Transverse colon (tissue), 4 donors: ENCODE measurements at regions not wholly inside any gene's neighbourhood (a gene's known extent, or its start where the extent isn't known, plus 50 kb on each side); places are given as distances from the start of the nearest gene placed in this dataset.
A peak's percentile ranks its signal among the peaks of the same experiment; 100 is the strongest.

Experiments
- DNase-seq: peaks from one replicate; pipeline ENCODE4 v3.0.0-alpha.2; 2019
- H3K27ac ChIP-seq, 4 donors: fragments of 200-600 bp; sonication (generic); 2 replicates each; pipeline ENCODE4 v1.5.1; 2016 to 2018; ENCODE audit warnings: inconsistent platforms in 4 of 4
- H3K27me3 ChIP-seq: fragments of 200-600 bp; sonication (generic); 2 replicates; pipeline ENCODE4 v1.5.1; 2017; ENCODE audit warnings: inconsistent platforms
- H3K36me3 ChIP-seq, 4 donors: fragments of 200-600 bp; sonication (generic); 2 replicates each; pipeline ENCODE4 v1.5.1; 2017 to 2019; ENCODE audit warnings: inconsistent platforms in 4 of 4
- H3K4me1 ChIP-seq, 4 donors: fragments of 200-600 bp; sonication (generic); 2 replicates each; pipeline ENCODE4 v1.5.1; 2017 to 2020; ENCODE audit warnings: inconsistent platforms in 4 of 4
- H3K4me3 ChIP-seq, 4 donors: fragments of 200-600 bp; sonication (generic); 1 replicate in 1 of 4; 2 replicates in 3 of 4; pipeline versions ENCODE4 v1.5.1 to v1.6.1; 2017 to 2019; ENCODE audit warnings: inconsistent platforms in 4 of 4
- H3K9me3 ChIP-seq, 2 donors: fragments of 200-600 bp; sonication (generic); 2 replicates each; pipeline ENCODE4 v1.5.1; 2017 to 2019; ENCODE audit warnings: inconsistent platforms in 2 of 2
- CTCF ChIP-seq, 5 experiments: fragments of 200-600 bp in 3 of 5; fragments of 450-650 bp in 2 of 5; sonication (generic) in 3 of 5; IDR thresholded peaks; 1 replicate in 2 of 5; 2 replicates in 3 of 5; pipeline ENCODE4 v1.5.1; 2016 to 2017; ENCODE audit warnings: antibody characterized with exemption in 5 of 5, inconsistent platforms in 3 of 5, mild to moderate bottlenecking in 2 of 5, moderate library complexity in 1 of 5
- EP300 ChIP-seq: sonication (generic); formaldehyde crosslinking; IDR thresholded peaks from one replicate; pipeline ENCODE4 v1.6.1; 2017; ENCODE audit warnings: antibody characterized with exemption, low read depth
- POLR2A ChIP-seq: fragments of 450-650 bp; IDR thresholded peaks from one replicate; pipeline ENCODE4 v1.6.1; 2016; ENCODE audit warnings: antibody characterized with exemption, mild to moderate bottlenecking, moderate library complexity
- POLR2AphosphoS5 ChIP-seq, 3 donors: sonication (generic); formaldehyde crosslinking; IDR thresholded peaks; one replicate each; pipeline ENCODE4 v1.6.1; 2016; ENCODE audit warnings: antibody characterized with exemption in 3 of 3
- WGBS, 2 donors: methylation state at CpG; one replicate each; pipeline ENCODE4 v1.1.5; 2018; ENCODE audit warnings: low coverage in 1 of 2; 5-methylcytosine and 5-hydroxymethylcytosine counted together
- in situ Hi-C, 4 donors: fragments of 200-750 bp; cut with MboI; loops; one replicate each; pipeline versions ENCODE4 v1.15.0 to v1.15.1; 2017; ENCODE audit warnings: low sequenced_read_pairs in 3 of 4, low pct_ligation_motif_present in 1 of 4, low pct_unique_long_range_greater_than_20kb in 1 of 4
- intact Hi-C: fragments of 100-400 bp; cut with DNase I; formaldehyde crosslinking; loops from one replicate; pipeline ENCODE4 v1.15.1; 2023; ENCODE audit warnings: low total_unique reads

- in situ Hi-C loops, result no loop called here
- Histone ChIP-seq H3K36me3 (no peaks in the 10 kb centered on the region), H3K9me3 (no peaks in the 10 kb centered on the region), H3K27ac (no peak overlapping the region), H3K4me3 (peak overlapping the region in 3 of 4 donors; percentile 6 to 40 (median 20)), H3K27me3 (peaks cover 70% of the 10 kb centered on the region), H3K4me1 (peaks cover 0 to 13% (median 8%) of the 10 kb centered on the region in 4 donors)
- 3 to 5% methylated on average over 15 to 18 of the region's 18 CpGs for WGBS, 2 donors
- no peak for DNase-seq
- intact Hi-C loops, result no loop called here
- TF ChIP-seq POLR2A (no peak), CTCF (IDR thresholded peaks at IDR 0.05) (no peak), EP300 (no peak), POLR2AphosphoS5 (IDR thresholded peaks at IDR 0.05) (no peak)
Measured at GRCh38 chr6:27617046-27617687, 144.3 kb upstream of the ZNF184 start.

GRCh38 chr6:27616328-27617045 lies 143.6 kb upstream of the ZNF184 start:
- Histone ChIP-seq H3K27ac (no peak overlapping the region), H3K36me3 (no peaks in the 10 kb centered on the region), H3K4me3 (peak overlapping the region in 1 of 4 donors; percentile 6), H3K4me1 (peaks cover 0 to 13% (median 8%) of the 10 kb centered on the region in 4 donors), H3K9me3 (no peaks in the 10 kb centered on the region), H3K27me3 (peaks cover 74% of the 10 kb centered on the region)
- intact Hi-C loops (no loop called here), in situ Hi-C loops (no loop called here)
- TF ChIP-seq CTCF (IDR thresholded peaks at IDR 0.05) (no peak), EP300 (no peak), POLR2AphosphoS5 (IDR thresholded peaks at IDR 0.05) (no peak), POLR2A (no peak)
- WGBS, 2 donors, result 43 to 69% methylated on average over 4 to 6 of the region's 6 CpGs
- DNase-seq, result no peak

GRCh38 chr6:27611451-27611850 lies 138.5 kb upstream of the ZNF184 start:
- no peak for DNase-seq
- in situ Hi-C loops, result no loop called here
- H3K27ac ChIP-seq, result no peak overlapping the region
- no peaks in the 10 kb centered on the region for H3K36me3 ChIP-seq
- 69 to 71% methylated on average over 1 of the region's 1 CpG for WGBS, 2 donors
- intact Hi-C loops, result no loop called here
- H3K4me3 ChIP-seq, result no peak overlapping the region
- TF ChIP-seq CTCF (IDR thresholded peaks at IDR 0.05), result no peak
- H3K4me1 ChIP-seq, result no peaks in the 10 kb centered on the region
- H3K9me3 ChIP-seq, result no peaks in the 10 kb centered on the region
- H3K27me3 ChIP-seq, result peaks cover 56% of the 10 kb centered on the region

- in situ Hi-C loops (no loop called here), intact Hi-C loops (no loop called here)
- Histone ChIP-seq H3K36me3 (no peaks in the 10 kb centered on the region), H3K4me3 (no peak overlapping the region), H3K27ac (no peak overlapping the region), H3K4me1 (no peaks in the 10 kb centered on the region), H3K27me3 (peaks cover 75% of the 10 kb centered on the region), H3K9me3 (no peaks in the 10 kb centered on the region)
- TF ChIP-seq POLR2AphosphoS5 (IDR thresholded peaks at IDR 0.05) (no peak), CTCF (IDR thresholded peaks at IDR 0.05) (peak; percentile 26 to 52 (median 44))
- 48% methylated on average over 8 of the region's 8 CpGs for WGBS, 2 donors
- DNase-seq, result no peak
Measured at GRCh38 chr6:27608916-27609883, 136.3 kb upstream of the ZNF184 start.
